ENCODE measurements at regions not wholly inside any gene's neighbourhood (a gene's known extent, or its start where the extent isn't known, plus 50 kb on each side); places are given as distances from the start of the nearest gene placed in this dataset.

DNA sequence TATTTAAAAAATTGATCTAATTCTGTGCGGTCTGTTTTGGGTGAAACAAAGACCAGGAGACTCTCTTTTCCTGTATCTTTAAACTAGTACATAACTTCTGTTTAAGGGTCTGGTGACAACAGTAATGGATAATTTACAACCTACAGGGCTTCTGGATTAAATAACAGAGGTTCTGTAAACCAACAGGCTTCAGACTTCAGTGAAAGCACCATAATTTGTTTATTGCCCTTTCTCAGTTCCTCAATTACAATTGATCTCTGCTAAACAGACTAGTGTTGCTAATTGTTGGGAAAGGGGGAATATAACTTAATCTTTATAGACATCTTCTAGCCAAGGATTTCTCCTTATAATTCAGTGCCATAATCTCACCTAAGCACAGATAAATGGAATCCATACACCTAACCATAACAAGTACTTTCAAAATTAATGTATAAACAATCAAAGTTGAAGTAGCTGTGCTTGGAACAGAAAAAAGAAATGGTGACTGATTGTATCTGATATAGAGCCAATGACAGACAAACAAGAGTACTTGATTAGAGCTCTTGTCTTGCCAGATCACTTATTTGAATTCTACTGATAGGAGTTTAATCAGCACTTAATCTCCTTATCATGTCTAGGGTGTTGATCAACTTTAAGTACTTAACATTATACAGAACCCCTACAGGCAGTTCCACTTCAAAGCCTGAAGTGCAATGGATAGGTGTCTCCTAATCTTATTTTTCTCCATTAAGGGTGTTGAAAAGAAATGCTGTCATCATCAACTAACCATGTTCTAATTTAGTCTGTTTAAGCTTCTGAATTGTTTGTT lies 536.0 kb downstream of the NR2F1-AS1 start:
- no peak overlapping the region for H3K4me3 ChIP-seq (ENCODE audit: control insufficient read depth, low read depth, low read length)
- TF ChIP-seq, protein P1, sequence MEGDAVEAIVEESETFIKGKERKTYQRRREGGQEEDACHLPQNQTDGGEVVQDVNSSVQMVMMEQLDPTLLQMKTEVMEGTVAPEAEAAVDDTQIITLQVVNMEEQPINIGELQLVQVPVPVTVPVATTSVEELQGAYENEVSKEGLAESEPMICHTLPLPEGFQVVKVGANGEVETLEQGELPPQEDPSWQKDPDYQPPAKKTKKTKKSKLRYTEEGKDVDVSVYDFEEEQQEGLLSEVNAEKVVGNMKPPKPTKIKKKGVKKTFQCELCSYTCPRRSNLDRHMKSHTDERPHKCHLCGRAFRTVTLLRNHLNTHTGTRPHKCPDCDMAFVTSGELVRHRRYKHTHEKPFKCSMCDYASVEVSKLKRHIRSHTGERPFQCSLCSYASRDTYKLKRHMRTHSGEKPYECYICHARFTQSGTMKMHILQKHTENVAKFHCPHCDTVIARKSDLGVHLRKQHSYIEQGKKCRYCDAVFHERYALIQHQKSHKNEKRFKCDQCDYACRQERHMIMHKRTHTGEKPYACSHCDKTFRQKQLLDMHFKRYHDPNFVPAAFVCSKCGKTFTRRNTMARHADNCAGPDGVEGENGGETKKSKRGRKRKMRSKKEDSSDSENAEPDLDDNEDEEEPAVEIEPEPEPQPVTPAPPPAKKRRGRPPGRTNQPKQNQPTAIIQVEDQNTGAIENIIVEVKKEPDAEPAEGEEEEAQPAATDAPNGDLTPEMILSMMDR (IDR thresholded peaks at IDR 0.05; ENCODE audit: control insufficient read depth, insufficient read depth, low read depth, low read length, missing control alignments), result no peak
- DNase-seq (ENCODE audit: low read depth), result no peak

DNA sequence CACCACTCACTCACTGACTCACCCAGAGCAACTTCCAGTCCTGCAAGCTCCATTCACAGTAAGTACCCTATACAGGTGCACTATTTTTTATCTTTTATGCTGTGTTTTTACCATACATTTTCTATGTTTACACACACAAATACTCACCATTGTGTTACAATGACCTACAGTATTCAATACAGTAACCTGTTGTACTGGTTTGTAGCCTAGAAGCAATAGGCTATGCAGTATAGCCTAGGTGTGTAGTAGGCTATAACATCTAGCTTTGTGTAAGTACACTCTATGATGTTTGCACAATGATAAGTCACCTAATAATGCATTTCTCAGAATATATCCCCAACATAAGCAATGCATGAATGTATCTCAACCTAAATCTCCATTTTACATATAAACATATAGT lies 541.1 kb downstream of the NR2F1-AS1 start:
- DNase-seq (ENCODE audit: low read depth), result no peak
- H3K4me3 ChIP-seq (ENCODE audit: control insufficient read depth, low read depth, low read length), result no peak overlapping the region
- TF ChIP-seq, protein P1 (IDR thresholded peaks at IDR 0.05; ENCODE audit: control insufficient read depth, insufficient read depth, low read depth, low read length, missing control alignments), result no peak

DNA sequence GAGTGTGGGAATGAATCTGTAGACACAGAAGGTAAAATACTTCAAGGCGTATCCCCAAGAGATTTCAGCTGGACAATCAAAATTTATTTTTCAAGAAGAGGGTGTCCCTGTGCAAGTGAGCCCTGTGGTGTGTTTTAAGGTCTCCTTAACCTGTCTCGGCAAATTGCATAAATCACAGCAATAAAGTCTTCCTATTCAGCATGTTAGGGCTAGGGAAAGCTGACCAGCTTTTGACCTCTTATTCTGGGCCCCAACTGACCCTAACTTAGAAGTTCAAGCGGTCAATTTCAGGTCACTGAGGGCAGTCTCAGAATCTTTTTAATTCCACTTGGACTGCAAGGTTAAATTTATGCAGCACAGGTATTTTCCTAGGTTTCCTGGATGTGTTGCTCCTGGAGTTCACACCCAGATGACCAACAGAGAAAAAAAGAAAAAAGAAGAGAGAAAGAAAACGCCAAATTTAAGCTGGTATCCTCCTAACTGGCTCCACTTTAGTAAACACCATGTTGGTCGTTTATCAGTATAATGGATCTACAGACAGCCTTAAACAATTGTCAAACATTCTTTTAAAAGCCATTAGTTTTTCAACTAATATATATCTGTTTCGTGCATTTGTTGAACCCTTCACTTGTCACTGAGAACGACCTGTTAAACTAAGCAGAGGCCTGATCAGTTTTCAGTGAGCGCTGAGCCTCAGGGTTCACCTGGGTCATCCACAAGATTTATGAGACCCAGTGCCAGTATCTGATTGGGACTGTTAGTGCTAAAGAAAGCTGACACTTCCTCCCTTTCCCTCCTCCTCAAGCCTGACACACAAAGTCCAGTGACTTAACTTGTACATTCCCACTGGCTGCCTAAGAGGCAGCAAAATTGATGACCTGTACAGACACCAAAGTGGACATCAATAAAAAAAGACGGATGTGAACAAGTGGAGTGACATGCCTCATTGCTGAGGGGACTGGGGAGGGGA lies 546.1 kb downstream of the NR2F1-AS1 start:
- no peak for DNase-seq (ENCODE audit: low read depth)
- no peak overlapping the region for H3K4me3 ChIP-seq (ENCODE audit: control insufficient read depth, low read depth, low read length)
- TF ChIP-seq, protein P1 (IDR thresholded peaks at IDR 0.05; ENCODE audit: control insufficient read depth, insufficient read depth, low read depth, low read length, missing control alignments), result no peak

DNA sequence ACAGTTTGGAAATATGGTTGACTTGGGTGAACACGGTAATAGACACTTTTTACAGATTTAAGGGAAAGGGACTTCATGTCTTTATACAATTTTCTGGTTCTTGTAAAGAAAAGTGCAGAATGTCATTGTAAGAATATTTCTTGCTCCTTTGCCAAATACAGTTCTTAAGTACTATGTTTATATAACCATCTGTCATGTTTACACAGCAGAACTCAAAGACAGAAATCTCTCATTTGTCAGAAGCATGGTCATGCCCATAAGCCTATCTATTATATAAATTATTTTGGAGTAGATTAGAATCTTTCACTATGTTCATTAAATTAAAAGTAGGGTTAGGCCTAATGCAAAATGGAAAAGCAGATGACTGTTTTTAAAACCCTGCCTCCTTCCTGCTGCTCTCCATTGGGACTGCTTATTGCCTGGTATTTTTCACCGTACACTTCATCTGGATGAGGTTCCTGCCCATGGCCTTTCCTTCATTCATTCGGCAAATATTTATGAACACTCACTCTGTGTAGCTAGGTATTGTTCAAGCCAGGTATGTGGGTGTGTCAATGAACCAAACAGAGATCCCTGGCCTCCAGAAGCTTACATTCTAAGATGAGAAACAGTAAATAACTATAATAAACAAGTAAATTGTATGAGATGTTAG lies 558.1 kb downstream of the NR2F1-AS1 start:
- H3K4me3 ChIP-seq (ENCODE audit: control insufficient read depth, low read depth, low read length), result no peak overlapping the region
- DNase-seq (ENCODE audit: low read depth), result no peak
- TF ChIP-seq, protein P1 (IDR thresholded peaks at IDR 0.05; ENCODE audit: control insufficient read depth, insufficient read depth, low read depth, low read length, missing control alignments), result no peak

DNA sequence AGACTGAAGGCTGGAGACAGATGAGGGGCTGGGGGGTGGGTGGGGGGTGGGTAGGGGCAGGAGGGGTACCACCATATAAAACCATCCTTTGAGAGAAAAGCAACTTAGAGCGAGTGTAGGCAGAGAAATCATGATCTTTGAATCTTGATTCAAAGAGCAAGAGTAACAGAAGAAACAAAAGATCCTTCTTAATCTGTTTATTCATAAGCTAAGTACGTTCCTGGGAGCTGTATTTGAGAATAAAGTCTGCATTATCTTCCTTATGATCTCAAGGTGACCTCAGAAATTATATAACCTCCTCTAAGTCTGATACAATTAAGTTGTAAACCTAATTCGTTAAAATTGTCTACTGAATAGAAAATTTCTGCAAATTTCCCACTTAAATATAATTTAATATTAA lies 558.8 kb downstream of the NR2F1-AS1 start:
- DNase-seq (ENCODE audit: low read depth), result no peak
- no peak overlapping the region for H3K4me3 ChIP-seq (ENCODE audit: control insufficient read depth, low read depth, low read length)
- TF ChIP-seq, protein P1 (IDR thresholded peaks at IDR 0.05; ENCODE audit: control insufficient read depth, insufficient read depth, low read depth, low read length, missing control alignments), result no peak

DNA sequence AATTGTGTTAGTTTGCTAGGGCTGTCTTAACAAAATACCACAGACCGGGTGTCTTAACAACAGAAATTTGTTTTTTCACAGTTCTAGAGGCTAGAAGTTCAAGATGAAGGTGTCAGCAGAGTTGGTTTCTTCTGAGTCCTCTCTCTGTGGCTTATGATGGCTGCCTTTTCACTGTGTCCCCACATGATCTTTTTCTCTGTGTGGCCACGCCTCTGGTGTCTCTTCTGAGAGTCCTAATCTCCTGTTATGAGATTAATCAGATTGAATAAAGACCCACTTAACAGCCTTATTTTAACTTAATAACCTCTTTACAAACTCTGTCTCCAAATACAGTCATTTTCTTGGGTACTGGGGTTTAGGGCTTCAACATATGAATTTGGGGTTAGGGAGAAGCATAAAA lies 561.1 kb downstream of the NR2F1-AS1 start:
- no peak for DNase-seq (ENCODE audit: low read depth)
- TF ChIP-seq, protein P1 (IDR thresholded peaks at IDR 0.05; ENCODE audit: control insufficient read depth, insufficient read depth, low read depth, low read length, missing control alignments), result no peak
- no peak overlapping the region for H3K4me3 ChIP-seq (ENCODE audit: control insufficient read depth, low read depth, low read length)

Data from AG09309 (cell line).